Astrocyte (in vitro differentiated cells and primary cell): ENCODE measurements at regions not wholly inside any gene's neighbourhood (a gene's known extent, or its start where the extent isn't known, plus 50 kb on each side); places are given as distances from the start of the nearest gene placed in this dataset.

Experiments
- EZH2 ChIP-seq: IDR thresholded peaks from 2 replicates; pipeline ENCODE4 v1.6.1; 2012; ENCODE audit warnings: mild to moderate bottlenecking, low read length, inconsistent platforms; ENCODE audit not compliant: insufficient read depth
- TF ChIP-seq, protein P1 (sequence below): IDR thresholded peaks from 2 replicates; pipeline ENCODE4 v1.5.1; 2011; ENCODE audit warnings: low read depth, mild to moderate bottlenecking, inconsistent platforms, low read length, moderate library complexity; ENCODE audit not compliant: insufficient read depth

- TF ChIP-seq, protein P1, sequence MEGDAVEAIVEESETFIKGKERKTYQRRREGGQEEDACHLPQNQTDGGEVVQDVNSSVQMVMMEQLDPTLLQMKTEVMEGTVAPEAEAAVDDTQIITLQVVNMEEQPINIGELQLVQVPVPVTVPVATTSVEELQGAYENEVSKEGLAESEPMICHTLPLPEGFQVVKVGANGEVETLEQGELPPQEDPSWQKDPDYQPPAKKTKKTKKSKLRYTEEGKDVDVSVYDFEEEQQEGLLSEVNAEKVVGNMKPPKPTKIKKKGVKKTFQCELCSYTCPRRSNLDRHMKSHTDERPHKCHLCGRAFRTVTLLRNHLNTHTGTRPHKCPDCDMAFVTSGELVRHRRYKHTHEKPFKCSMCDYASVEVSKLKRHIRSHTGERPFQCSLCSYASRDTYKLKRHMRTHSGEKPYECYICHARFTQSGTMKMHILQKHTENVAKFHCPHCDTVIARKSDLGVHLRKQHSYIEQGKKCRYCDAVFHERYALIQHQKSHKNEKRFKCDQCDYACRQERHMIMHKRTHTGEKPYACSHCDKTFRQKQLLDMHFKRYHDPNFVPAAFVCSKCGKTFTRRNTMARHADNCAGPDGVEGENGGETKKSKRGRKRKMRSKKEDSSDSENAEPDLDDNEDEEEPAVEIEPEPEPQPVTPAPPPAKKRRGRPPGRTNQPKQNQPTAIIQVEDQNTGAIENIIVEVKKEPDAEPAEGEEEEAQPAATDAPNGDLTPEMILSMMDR: no peak
- TF ChIP-seq EZH2: no peak
These were observed 478.5 kb downstream of the RASEF start for GRCh38 chr9:82584349-82584863.
